Smooth muscle cell (in vitro differentiated cells): ENCODE measurements at regions not wholly inside any gene's neighbourhood (a gene's known extent, or its start where the extent isn't known, plus 50 kb on each side); places are given as distances from the start of the nearest gene placed in this dataset.

Experiments used
- DNase-seq: peaks from one replicate; lab custom pipeline; 2025; ENCODE audit not compliant: unreplicated experiment; lab: John Stamatoyannopoulos, UW
- H2AFZ ChIP-seq: fragments of 200-600 bp; sonication (generic); 2 replicates; pipeline ENCODE4 v1.6.0; 2016; ENCODE audit warnings: antibody characterized with exemption, low read depth, mild to moderate bottlenecking
- H3F3A ChIP-seq: fragments of 200-600 bp; sonication (generic); 2 replicates; pipeline ENCODE4 v1.6.0; 2017; ENCODE audit warnings: antibody characterized with exemption, low read depth
- H3K27ac ChIP-seq: fragments of 200-600 bp; sonication (generic); 2 replicates; pipeline ENCODE4 v1.5.1; 2016; ENCODE audit warnings: low read depth, mild to moderate bottlenecking
- H3K27me3 ChIP-seq: fragments of 200-600 bp; sonication (generic); 2 replicates; pipeline ENCODE4 v1.6.1; 2016; ENCODE audit warnings: low read depth, mild to moderate bottlenecking
- H3K36me3 ChIP-seq: fragments of 200-600 bp; sonication (generic); 2 replicates; pipeline ENCODE4 v1.5.1; 2016; ENCODE audit warnings: low read depth
- H3K4me1 ChIP-seq: fragments of 200-600 bp; sonication (generic); 2 replicates; pipeline ENCODE4 v1.5.1; 2016; ENCODE audit warnings: low read depth
- H3K4me2 ChIP-seq: fragments of 200-600 bp; sonication (generic); 2 replicates; pipeline ENCODE4 v1.6.0; 2016; ENCODE audit warnings: mild to moderate bottlenecking
- H3K4me3 ChIP-seq: fragments of 200-600 bp; sonication (generic); 2 replicates; pipeline ENCODE4 v1.5.1; 2016; ENCODE audit warnings: mild to moderate bottlenecking
- H3K79me2 ChIP-seq: fragments of 200-600 bp; sonication (generic); 2 replicates; pipeline ENCODE4 v1.6.0; 2016; ENCODE audit warnings: low read depth, mild to moderate bottlenecking
- H3K9ac ChIP-seq: fragments of 200-600 bp; sonication (generic); 2 replicates; pipeline ENCODE4 v1.6.0; 2016; ENCODE audit warnings: low read depth
- H3K9me3 ChIP-seq: fragments of 200-600 bp; sonication (generic); replicated peaks from 2 replicates; pipeline ENCODE4 v1.5.1; 2016; ENCODE audit warnings: low read depth
- H4K20me1 ChIP-seq: fragments of 200-600 bp; sonication (generic); 2 replicates; pipeline ENCODE4 v1.6.0; 2016; ENCODE audit warnings: low read depth
- WGBS: methylation state at CpG from one replicate; pipeline ENCODE4 v1.1.7; 2016; ENCODE audit warnings: low lambda C conversion rate; 5-methylcytosine and 5-hydroxymethylcytosine counted together
- TF ChIP-seq, protein P1 (sequence below): fragments of 200-600 bp; sonication (generic); IDR thresholded peaks from 2 replicates; pipeline ENCODE4 v1.5.1; 2017; ENCODE audit warnings: borderline replicate concordance, mild to moderate bottlenecking, antibody characterized with exemption; ENCODE audit not compliant: insufficient read depth, poor library complexity, severe bottlenecking

DNA sequence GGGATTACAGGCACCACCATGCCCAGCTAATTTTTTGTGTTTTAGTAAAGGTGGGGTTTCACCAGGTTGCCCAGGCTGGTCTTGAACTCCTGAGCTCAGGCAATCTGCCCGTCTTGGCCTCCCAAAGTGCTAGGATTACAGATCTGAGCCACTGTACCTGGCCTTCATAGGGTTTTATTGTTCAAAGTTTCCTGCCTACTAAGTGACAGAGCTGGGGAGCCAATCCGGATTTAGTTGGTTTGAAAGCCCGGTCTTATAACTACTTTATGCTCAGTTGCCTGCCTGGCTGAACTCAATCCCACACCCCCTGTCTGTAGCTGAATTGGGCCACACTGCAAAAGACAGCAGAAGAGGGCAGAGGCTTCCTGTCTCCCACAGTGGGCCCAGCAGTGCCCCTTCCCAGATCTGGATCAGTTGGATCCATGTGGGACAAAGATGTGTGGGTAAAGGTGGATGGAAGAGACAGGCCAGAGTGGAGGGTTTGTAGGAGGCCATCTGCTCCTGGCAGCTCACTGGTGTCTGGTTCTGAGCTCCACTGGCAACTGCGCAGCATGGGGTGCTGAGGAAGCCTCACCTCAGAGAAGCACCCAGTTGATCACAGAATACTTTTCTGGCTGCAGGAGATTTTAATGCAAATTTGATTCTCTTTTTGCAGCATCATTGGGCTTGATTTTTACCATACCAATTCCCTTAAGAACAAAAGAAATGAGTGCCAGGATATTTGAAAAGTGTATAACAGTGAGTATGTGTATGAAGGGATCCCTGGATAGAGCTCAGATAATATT is 144.9 kb downstream of the DDX1 start:
- H4K20me1 ChIP-seq = no peaks in the 10 kb centered on the region
- TF ChIP-seq, protein P1, sequence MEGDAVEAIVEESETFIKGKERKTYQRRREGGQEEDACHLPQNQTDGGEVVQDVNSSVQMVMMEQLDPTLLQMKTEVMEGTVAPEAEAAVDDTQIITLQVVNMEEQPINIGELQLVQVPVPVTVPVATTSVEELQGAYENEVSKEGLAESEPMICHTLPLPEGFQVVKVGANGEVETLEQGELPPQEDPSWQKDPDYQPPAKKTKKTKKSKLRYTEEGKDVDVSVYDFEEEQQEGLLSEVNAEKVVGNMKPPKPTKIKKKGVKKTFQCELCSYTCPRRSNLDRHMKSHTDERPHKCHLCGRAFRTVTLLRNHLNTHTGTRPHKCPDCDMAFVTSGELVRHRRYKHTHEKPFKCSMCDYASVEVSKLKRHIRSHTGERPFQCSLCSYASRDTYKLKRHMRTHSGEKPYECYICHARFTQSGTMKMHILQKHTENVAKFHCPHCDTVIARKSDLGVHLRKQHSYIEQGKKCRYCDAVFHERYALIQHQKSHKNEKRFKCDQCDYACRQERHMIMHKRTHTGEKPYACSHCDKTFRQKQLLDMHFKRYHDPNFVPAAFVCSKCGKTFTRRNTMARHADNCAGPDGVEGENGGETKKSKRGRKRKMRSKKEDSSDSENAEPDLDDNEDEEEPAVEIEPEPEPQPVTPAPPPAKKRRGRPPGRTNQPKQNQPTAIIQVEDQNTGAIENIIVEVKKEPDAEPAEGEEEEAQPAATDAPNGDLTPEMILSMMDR = no peak
- WGBS = 92% methylated on average over 4 of the region's 4 CpGs
- H3K4me1 ChIP-seq = peaks cover 17% of the 10 kb centered on the region
- H3K9me3 ChIP-seq = no peaks in the 10 kb centered on the region
- H3K36me3 ChIP-seq = no peaks in the 10 kb centered on the region
- no peak overlapping the region for H3K4me2 ChIP-seq
- peaks cover 4% of the 10 kb centered on the region for H3F3A ChIP-seq
- no peaks in the 10 kb centered on the region for H3K79me2 ChIP-seq
- no peaks in the 10 kb centered on the region for H3K27me3 ChIP-seq
- no peak overlapping the region for H2AFZ ChIP-seq
- no peak overlapping the region for H3K27ac ChIP-seq
- no peak for DNase-seq
- H3K9ac ChIP-seq = no peak overlapping the region
- H3K4me3 ChIP-seq = no peak overlapping the region

DNA sequence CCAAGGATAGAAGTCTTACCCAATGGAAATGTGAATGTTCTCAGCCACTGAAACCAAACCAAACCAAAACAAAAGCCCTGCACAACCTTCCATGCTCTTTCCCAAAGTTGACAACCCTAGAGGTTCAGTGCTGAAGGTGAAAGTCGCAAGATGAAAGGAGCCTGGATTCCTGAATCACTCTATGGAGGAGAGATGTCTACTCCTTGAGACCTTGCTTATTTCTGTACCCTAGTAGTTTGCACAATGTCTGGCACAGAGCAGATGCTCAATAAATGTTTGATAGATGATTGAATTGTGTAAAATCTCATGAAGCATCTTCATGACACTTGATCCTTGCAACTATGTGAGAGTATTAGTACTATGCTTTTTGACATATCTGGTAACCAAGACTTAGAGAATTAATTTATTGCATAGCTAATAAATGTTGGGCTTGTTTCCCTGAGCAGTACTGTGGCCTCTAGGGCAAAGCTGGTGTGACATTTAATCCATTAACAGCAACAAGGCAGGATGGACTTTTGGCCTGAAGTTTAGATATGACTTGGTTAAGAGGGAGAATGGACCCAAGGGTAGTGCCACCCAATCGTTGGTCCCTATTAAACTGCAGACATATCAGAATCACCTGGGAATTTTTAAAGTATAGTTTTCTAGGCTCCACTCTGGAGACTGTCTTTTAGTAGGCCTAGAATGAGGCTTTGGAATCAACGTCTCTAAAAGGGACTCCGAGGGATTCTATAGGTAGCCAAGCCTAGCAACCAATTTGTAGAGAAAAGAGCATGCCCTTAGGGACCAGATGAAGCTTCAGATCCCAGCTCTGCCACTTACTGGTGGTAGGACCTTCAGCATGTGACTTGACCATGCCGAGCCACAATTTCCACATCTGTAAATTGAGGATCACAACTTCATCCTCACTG is 145.9 kb downstream of the DDX1 start:
- no peaks in the 10 kb centered on the region for H3K9me3 ChIP-seq

DNA sequence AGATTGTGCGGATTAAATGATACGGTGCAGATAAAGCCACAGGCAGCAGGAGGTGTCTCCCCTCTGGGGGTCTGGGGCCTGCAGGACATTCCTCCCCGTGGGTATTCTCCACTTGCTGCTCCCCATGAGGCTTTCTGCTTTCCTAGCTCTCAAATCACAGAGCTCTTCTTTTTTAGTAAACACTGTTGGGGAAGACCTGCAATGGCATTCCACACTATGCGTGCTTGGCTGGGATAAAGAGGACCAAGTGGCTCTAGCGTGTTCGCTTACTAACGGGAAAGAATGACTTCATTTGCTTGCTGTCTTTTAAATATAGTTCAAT is 146.5 kb downstream of the DDX1 start:
- DNase-seq = no peak
- peaks cover 16% of the 10 kb centered on the region for H3K4me1 ChIP-seq
- no peaks in the 10 kb centered on the region for H3K36me3 ChIP-seq
- WGBS = 88% methylated on average over 7 of the region's 7 CpGs
- H4K20me1 ChIP-seq = no peaks in the 10 kb centered on the region
- H3K27ac ChIP-seq = no peak overlapping the region
- no peaks in the 10 kb centered on the region for H3K79me2 ChIP-seq
- H3K27me3 ChIP-seq = no peaks in the 10 kb centered on the region
- no peak overlapping the region for H3K4me3 ChIP-seq
- H3K4me2 ChIP-seq = no peak overlapping the region
- TF ChIP-seq, protein P1 = no peak
- H2AFZ ChIP-seq = no peak overlapping the region
- no peak overlapping the region for H3K9ac ChIP-seq
- H3F3A ChIP-seq = peaks cover 4% of the 10 kb centered on the region
- H3K9me3 ChIP-seq = no peaks in the 10 kb centered on the region

More for the DNA sequence above, 145.9 kb downstream of the DDX1 start:
- Histone ChIP-seq H3K9ac (no peak overlapping the region), H3K27me3 (no peaks in the 10 kb centered on the region), H3F3A (peaks cover 4% of the 10 kb centered on the region), H2AFZ (no peak overlapping the region), H4K20me1 (no peaks in the 10 kb centered on the region), H3K4me3 (no peak overlapping the region), H3K79me2 (no peaks in the 10 kb centered on the region), H3K27ac (no peak overlapping the region), H3K4me1 (peaks cover 17% of the 10 kb centered on the region), H3K4me2 (no peak overlapping the region), H3K36me3 (no peaks in the 10 kb centered on the region)
- WGBS = 92% methylated on average over 5 of the region's 5 CpGs
- no peak for DNase-seq
- TF ChIP-seq, protein P1 = no peak
